A204.1 (cell line): ENCODE measurements at regions not wholly inside any gene's neighbourhood (a gene's known extent, or its start where the extent isn't known, plus 50 kb on each side); places are given as distances from the start of the nearest gene placed in this dataset.
A peak's percentile ranks its signal among the peaks of the same experiment; 100 is the strongest.
"Not testable (repeated sequence)": the region's sequence is repeated elsewhere in the genome, so short reads cannot be mapped to it uniquely, and the experiment has no call there.

Source experiments
- FAIRE-seq: peaks from 2 replicates; lab custom pipeline; 2012; peaks lifted over from hg19 to GRCh38; lab: Jason Lieb, UNC

DNA sequence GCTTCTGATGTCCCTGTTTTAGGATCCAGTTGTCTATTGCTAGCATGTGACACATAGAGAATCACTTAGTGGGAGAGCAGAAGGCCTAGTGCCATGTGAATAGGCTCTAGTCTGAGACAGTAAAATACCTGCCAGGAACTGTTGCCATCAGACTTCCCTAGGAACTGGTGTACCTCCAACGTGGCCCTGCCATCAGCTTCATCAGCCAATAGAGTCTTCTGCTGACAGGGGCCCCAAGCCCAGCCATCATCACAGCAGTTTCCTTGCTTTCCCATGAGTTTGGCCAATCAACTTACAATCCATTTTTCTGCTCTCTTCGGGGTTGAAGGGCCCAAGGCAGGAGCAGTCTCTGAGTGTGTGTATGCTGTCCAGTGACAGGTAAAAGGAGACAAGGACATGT lies 128.4 kb upstream of the ADRA1B start:
- no peak for FAIRE-seq

DNA sequence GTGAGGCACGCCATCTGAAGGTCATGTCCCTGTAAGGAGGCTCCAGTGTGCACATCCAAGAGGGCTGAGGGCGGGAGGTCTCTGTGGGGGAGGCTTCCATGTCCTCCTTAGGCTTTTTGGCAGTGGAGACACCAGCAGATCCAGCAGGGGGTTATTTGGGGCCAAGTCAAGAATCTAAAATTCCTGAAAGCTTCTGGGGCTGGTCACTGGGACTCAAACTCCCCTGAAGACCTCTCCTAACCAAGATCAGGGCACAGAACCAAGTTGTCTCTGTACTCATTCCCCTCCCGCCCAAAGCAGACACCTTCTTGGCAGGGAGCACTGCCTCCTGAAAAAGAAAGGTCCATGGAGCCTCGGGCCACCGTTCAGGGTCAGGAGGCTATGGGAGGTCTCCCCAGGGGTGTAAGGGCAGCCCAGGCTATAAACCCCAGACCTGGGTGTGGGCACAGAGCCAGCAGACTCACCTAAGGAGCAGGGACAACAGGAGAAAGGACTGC lies 127.4 kb upstream of the ADRA1B start:
- FAIRE-seq: no peak

DNA sequence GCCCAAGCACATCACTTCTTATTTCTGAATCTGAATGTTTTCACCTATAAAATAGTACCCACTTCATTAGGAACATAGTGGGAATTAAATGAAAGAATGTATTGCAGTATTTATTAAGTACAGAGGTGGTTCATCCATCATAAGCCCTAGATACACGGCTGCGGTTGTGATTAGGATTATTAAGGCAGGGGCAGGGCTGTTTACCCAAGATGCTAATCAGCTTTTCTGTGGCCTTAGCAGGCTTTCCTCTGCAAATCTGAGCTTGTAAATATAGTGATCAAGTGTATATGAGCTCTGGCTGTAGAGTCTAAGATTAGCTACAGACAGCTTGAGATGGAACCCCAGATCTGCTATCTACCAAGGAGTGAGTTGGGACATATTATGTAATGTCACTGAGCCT lies 124.1 kb upstream of the ADRA1B start:
- no peak for FAIRE-seq

DNA sequence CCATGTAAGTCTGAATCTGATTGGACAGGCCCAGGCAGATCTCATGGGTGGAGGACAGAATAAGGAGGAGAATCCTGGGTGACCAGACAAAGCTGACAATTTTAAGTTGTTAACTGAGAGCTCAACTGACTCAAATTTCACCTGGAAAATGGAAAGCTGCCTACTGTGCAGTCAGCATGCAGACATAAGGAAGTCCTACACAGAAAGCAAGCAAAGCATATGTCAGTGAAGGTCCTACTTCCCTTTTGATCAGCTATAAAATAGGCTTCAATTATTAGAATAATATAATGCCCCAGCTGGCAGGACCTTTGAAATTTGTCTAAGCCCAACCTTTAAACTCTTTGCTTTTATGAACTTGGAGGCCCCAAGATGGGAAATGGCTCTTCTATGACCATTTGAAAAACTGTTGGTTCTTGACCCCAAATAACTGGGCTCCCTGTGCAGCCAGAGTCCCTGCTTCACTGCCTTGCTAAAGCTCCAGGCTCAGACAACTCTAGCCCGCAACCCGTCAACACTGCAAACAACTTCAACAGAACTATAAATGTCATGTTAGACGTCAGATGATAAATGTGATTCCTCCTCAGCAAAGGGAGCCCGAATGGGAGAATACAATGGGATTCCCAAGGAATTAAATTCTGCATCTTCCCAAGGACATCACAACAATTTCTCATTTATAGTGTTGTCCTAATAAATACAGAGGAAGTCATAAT lies 118.9 kb upstream of the ADRA1B start:
- FAIRE-seq: no peak

DNA sequence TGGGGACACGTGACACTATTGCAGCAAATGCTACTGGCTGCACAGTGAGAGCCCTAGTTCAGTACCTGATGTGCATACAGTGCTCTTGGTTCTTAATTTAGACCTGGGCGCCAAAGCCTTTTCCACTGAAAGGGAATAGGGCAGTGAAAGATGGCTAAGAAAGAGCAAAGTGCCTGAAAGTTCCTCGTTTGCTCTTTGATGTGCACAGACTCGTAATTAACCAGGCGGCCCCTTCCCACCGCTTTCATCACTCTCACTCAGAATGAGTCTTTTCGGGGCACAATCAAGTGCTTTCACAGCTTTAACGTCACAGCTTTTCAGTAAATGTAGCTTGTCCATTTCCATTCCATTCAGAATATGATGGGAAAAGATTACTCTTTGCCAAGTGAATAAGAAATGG lies 116.6 kb upstream of the ADRA1B start:
- no peak for FAIRE-seq

DNA sequence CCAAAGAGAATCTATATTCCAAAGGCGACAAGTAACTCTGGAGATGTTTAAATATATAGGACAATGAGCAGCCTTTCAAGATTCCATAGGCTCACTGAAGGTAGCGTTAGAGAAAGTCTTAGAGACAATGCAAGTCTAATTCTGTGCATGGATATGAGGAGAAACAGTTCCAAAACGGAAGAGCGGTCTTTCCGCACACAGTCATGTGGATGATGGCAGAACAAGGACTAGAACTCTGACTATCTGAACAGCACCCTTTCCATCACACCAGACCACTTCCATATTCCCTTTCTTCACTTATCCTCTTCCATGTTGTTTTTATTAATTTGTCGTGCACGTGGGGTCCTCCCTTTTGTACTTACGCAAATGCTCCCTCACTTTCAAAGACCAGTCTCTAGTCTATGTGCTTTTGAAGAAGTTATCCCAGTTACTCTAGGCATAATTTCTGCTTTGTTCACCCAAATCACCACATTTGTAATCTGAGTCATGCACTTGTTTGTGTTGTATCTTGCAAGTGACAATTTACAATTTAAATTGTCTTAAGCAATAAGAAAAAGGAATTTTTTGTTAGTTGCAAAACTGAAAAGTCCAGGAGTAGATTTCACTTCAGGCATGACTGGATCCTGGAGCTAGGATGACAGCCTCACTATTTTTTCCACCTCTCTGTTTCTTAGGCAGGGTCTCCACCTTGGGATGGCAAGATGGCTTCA lies 116.0 kb upstream of the ADRA1B start:
- no peak for FAIRE-seq

DNA sequence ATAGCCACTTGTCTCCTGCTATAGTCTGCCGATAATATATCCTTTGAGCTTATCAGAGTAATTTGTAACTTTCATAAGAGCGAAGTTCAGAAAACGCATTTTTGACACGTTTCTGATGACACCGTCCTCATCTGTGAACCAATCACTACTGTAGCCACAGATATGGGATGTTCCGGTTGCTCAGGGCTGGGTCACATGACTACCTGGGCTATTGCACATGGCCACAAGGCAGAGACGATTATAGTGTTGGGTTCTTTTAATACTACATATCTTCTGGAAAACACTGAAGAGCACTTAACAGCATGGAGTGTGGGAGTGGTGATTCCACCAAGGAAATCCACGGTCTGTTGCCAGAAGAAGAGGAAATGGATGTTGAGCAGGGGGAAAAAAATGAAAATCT lies 115.0 kb upstream of the ADRA1B start:
- no peak for FAIRE-seq

DNA sequence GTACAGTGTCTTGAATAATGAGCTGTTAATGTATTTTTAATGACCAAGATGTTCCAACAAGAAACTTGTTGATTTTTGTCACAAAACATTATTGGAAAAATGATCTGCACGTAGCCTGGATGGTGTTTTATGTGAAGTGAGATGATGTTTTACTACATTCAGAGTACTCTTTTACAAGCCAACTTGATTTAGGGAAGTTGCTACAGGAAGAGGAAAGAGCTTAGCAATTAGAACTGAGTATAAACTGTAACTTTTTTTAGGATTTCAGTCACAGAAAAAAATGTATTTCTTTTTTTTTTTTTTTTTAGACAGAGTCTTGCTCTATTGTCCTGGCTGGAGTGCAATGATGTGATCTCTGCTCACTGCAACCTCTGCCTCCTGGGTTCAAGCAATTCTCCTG lies 113.6 kb upstream of the ADRA1B start:
- no peak for FAIRE-seq

DNA sequence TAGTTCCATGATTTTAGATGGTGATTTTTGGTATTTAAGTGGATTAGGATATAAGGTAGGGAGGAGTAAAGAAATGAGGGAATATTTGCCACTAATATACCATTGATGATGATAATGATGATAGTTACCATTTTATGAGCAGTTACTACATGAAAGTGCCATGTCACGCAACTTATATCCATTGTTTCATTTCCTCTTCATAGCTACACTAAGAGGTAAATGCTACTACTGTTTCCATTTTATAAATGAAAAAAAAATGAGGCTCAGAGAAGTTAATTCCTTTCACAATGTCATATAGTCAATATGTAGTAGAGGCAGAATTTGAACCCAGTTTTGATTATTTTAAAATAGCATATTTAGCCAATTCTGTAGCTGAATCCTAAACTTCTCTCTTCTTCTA lies 112.2 kb upstream of the ADRA1B start:
- no peak for FAIRE-seq

DNA sequence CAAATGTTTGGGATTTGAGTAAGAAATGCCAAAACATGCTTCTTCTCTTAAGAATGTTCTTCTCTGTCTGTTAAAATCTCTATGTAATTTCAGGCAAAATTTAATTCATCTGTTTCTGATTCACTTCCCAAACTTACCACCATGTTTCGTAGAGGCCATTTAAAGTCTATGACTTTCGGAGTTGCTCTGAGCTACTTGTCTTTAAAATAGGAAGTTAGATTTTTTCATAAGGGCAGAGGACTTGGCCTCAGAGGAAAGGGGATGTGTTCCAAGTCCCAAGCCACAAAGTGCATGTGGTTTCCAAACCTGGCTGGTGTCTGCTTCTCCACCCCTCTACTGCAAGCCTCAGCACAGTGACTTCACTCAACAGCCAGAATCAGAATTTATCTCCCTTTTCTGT lies 111.3 kb upstream of the ADRA1B start:
- FAIRE-seq: no peak

DNA sequence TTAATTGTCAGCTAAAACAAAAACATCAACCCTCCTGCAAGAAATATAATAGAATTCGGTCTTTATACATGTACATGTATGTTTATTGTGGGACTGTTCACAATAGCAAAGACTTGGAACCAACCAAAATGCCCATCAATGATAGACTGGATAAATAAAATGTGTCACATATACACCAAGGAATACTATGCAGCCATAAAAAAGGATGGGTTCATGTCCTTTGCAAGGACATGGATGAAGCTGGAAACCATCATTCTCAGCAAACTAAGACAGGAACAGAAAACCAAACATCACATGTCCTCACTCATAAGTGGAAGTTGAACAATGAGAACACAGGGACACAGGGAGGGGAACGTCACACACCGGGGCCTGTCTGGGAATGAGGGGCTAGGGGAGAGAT lies 109.1 kb upstream of the ADRA1B start:
- FAIRE-seq: not testable (repeated sequence)

DNA sequence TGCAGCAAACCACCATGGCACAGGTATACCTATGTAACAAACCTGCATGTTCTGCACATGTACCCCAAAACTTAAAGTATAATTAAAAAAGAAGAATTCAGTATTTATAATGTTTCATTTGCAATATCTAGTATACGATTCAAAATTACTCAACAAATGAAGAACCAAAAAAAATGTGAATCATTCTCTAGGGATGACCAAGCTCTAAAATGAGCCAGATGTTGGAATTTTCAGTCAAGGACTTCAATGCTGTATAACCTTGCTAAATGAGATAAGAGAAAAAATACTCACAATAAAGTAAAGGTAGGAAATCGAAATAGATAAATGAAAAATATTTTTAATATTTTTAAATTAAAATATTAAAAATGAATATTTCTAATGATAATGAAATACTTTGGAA lies 108.7 kb upstream of the ADRA1B start:
- FAIRE-seq: peak; percentile 77

DNA sequence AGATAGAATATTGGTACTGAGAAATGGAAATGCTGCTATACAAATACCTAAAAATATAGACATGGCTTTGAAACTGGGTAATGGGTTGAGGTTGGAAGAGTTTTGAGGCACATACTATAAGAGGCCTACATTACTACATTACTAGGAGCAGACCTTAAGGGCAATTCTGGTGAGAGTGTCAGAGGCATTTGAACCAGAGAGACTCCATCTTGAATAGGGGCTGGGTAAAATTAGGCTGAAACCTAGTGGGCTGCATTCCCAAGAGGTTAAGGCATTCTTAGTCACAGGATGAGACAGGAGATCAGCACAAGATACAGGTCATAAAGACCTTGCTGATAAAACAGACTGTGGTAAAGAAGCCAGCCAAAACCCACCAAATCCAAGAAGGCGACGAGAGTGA lies 104.6 kb upstream of the ADRA1B start:
- FAIRE-seq: no peak

DNA sequence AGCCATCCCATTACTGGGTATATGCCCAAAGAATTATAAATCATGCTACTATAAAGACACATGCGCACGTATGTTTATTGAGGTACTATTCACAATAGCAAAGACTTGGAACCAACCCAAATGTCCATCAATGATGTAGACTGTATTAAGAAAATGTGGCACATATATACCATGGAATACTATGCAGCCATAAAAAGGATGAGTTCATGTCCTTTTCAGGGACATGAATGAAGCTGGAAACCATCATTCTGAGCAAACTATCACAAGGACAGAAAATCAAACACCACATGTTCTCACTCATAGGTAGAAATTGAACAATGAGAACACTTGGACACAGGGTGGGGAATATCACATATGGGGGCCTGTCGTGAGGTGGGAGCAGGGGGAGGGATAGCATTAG lies 103.5 kb upstream of the ADRA1B start:
- not testable (repeated sequence) for FAIRE-seq

DNA sequence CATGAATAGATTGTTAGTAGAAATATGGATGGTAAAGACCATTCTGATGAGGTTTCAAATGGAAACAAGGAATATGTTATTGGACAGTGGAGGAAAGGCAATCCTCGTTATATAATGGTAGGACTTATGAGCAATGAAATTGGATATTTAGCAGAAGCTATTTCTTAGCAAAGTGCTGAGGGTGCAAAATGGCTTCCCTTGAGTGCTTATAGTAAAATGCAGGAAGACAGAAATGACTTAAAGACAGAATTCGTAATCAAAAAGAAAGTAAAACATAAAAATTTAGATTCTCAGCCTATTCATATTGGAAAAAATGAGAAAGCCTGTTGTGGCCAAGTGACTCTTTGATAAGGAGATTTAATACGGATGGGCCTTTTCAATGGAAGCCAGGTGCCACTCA lies 102.1 kb upstream of the ADRA1B start:
- FAIRE-seq: no peak

DNA sequence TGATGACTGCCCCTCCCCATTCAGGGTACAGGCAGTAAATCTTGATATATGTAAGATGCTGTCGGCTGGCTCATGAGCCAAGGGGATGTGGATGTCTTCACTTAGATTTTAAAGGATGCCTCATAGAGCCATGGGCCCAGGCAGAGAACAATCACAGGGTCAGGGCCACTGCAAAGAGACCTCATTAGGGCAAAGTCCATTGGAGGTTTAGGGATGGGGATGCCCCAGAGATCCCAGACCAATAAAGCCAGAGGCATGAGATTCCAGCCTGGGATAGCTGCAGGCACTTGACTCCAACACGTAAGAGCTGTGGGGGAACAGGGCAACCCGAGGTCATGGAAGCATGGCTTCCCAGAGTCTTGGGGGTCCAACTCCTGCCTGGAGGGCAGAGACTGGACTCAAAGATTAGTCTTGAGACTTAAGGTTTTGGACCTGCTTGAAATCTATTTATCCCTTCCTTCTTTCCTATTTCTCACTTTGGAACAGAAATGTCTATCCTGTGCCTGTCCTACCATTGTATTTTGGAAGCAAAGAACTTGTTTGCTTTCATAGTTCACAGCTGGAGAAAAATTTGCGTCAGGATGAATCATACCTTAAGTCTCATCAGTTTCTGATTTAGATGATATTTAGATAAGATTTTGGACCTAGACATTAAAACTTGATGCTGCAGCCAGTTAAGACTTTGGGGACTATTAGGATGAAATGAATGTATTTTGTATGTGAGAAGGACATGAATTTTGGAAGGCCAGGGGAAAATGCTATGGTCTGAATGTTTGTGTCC lies 101.3 kb upstream of the ADRA1B start:
- no peak for FAIRE-seq

DNA sequence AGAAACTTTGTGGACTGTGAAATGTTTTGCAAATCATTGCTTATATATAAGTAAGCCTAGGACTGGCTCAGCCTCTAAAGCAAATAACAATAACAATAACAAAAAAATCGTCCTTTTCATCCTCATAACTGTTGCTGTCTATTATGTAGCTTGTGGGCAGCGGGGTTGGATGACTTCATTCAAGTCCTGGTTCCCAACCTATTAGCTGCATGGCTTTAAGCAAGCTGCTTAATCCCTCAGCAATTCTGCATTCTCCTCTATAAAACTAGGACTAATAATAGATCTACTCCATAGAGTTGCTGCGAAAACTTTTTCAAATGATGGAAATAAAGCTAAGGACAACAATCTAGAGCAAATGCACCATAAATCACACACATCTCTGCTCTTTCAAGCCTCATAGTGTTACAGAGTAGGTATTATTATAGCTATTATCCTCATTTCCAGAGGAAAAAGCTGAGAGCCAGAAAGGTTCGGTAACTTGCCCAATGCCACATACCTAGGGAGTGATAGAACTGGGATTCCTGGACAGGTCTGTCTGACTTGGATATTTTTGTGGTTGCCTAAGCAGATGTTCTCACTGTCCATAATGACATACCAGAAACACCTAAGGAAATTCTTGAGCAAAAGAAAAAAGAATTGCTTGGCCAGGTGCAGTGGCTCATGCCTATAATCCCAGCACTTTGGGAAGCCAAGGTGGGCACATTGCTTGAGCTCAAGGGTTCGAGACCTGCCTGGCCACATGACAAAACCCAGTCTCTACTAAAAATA lies 98.8 kb upstream of the ADRA1B start:
- no peak for FAIRE-seq

DNA sequence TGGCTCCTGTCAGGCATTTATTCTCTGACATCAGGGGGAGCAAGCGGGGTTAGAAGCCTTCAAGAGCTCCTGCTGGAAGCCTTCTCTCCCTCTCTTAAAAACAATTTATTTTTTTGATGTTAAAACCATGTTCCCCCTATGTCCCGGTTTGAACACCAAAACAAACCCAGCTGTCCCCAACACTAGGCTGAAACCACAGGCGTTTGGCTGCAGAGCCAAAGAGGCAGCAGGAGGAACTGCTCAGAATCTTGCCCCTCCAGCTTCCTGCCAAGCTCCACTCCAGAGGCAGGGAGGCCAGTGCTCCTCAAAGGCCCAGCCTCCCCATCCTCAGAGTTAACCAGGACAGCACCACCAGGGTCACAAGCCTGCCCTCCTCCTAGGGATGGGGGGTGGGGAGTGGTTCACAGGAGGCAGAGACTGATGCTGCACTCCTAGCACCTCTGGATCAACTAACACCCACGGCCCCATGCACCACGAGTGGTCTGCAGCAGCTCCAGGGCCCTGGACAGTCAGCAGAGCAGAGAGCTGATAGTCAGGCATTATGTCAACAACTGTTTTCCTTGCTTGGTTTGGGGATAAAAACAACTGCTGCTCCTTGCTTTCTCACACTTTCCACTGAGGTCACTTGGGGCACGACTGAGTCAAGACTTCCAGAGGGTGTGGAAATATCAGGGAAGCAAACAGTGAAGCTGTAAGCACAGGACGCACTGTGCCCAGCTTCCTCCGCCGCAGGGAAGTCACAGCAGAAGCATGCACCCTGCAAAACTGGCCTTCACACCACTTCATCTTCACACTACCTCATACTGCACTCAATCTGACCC lies 96.5 kb upstream of the ADRA1B start:
- no peak for FAIRE-seq

DNA sequence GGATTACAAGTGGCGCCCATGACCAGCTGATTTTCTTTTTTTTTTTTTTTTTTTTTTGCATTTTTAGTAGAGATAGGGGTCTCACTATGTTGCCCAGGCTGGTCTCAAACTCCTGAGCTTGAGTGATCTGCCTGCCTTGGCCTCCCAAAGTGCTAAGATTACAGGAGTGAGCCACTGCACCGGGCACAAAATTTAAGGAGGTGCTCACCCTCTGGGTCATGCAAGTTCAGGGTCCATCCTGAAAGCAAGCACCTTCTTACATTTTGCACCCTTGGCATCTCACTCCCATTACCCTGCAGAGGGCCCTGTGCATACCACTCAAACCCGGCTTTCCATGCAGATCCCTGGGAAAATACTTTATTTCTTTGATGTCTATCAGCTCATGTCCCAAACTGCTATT lies 95.6 kb upstream of the ADRA1B start:
- FAIRE-seq: no peak

DNA sequence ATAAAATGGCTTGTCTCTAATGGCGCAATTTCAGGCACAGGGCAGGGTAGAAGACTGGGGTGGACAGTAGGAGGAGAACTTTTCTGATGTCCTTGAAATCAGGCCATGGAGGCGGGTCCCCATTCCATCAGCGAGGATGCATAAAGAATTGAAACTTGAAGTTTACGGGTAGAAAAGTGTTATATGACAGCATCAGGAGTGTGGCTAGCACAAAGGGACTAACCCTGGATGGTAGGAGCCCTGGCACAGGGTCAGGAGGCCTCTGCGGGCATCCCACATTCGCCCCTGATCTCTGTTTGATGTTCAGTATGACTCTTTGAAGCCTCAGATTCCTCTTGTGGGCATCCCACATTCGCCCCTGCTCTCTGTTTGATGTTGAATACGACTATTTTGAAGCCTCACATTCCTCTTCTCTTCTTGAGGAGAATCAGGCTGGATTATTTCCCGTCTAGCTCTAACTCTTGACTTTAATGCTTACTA lies 94.8 kb upstream of the ADRA1B start:
- FAIRE-seq: no peak
